A549 (cell line): ENCODE measurements at regions not wholly inside any gene's neighbourhood (a gene's known extent, or its start where the extent isn't known, plus 50 kb on each side); places are given as distances from the start of the nearest gene placed in this dataset.

Source experiments
- CBX8 ChIP-seq: fragments of 200-600 bp; sonication (generic); IDR thresholded peaks from 2 replicates; pipeline ENCODE4 v1.6.1; 2016
- ESRRA ChIP-seq: fragments of 150-350 bp; IDR thresholded peaks from 2 replicates; pipeline ENCODE4 v1.6.1; 2014; ENCODE audit warnings: mild to moderate bottlenecking, low read length, borderline replicate concordance
- MAZ ChIP-seq: fragments of 150-350 bp; IDR thresholded peaks from 2 replicates; pipeline ENCODE4 v1.6.1; 2014; ENCODE audit warnings: antibody characterized with exemption, low read depth, low read length, borderline replicate concordance
- PHF8 ChIP-seq: fragments of 200-600 bp; sonication (generic); IDR thresholded peaks from 2 replicates; pipeline ENCODE4 v1.6.1; 2016; ENCODE audit warnings: low read depth, mild to moderate bottlenecking, antibody characterized with exemption, moderate library complexity, borderline replicate concordance
- POLR2A ChIP-seq: IDR thresholded peaks from 2 replicates; pipeline ENCODE4 v1.6.1; 2012; ENCODE audit warnings: mild to moderate bottlenecking, low read length
- RAD21 ChIP-seq, 2 experiments: fragments of >200 bp in 1 of 2; sonication (Bioruptor Twin) in 1 of 2; formaldehyde crosslinking in 1 of 2; IDR thresholded peaks in 1 of 2; conservative IDR thresholded peaks in 1 of 2; 2 replicates in 1 of 2; 3 replicates in 1 of 2; pipeline ENCODE4 v1.6.1; 2012 to 2018; ENCODE audit warnings: inconsistent platforms in 1 of 2
- REST ChIP-seq: fragments of 200-600 bp; sonication (generic); IDR thresholded peaks from 2 replicates; pipeline ENCODE4 v1.6.1; 2016; ENCODE audit warnings: antibody characterized with exemption, mild to moderate bottlenecking, moderate library complexity
- USF2 ChIP-seq: fragments of 450-650 bp; IDR thresholded peaks from 2 replicates; pipeline ENCODE4 v1.6.1; 2014; ENCODE audit warnings: antibody characterized with exemption
- ZSCAN20 ChIP-seq: fragments of 250-450 bp; sonication (Bioruptor Pico); IDR thresholded peaks from 2 replicates; pipeline ENCODE4 v1.8.0; 2022; ENCODE audit warnings: mild to moderate bottlenecking, moderate library complexity
- TF ChIP-seq, protein P1 (sequence below): fragments of >200 bp; sonication (Bioruptor Twin); formaldehyde crosslinking; IDR thresholded peaks from 2 replicates; pipeline ENCODE4 v1.6.1; 2016
- TF ChIP-seq, protein P2 (sequence below): fragments of >200 bp; sonication (Bioruptor Twin); formaldehyde crosslinking; IDR thresholded peaks from 3 replicates; pipeline ENCODE4 v1.5.1; 2016

DNA sequence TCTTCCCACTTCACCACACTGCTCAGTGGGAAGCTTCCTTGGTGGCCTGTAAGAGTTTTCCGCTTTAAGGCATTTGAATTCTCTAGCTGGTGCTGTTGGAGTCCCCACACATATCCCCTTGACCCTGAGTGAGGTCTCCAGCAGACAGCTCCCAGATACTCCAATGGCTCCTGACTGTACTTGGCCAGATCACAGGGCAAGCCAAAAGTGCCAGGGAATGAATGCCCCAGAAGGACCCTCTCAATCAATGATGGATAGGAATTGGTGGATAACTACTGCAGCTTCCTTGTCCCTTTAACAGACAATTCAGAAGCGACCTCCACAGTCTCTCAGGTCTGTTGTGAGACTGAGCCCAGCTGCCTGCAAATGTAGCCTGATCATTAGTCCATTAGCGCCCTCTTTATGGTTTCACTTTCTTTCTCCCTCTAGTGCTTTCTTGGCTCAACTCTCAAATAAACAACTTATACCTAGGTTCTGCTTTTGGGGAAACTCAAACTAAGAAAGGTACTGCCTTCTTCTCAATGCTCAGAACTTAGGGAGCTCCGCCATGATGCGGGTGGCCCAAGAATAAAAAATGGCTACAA lies 283.0 kb downstream of the TCF7L2 start:
- TF ChIP-seq MAZ (no peak), USF2 (no peak), POLR2A (no peak), ZSCAN20 (CRISPR knock-in tag) (no peak), RAD21 (conservative IDR thresholded peaks at IDR 0.05 in 1 of 2, IDR thresholded peaks at IDR 0.05 in 1 of 2) (no peak), REST (no peak), PHF8 (no peak), ESRRA (no peak), CBX8 (no peak)
- TF ChIP-seq, protein P1, sequence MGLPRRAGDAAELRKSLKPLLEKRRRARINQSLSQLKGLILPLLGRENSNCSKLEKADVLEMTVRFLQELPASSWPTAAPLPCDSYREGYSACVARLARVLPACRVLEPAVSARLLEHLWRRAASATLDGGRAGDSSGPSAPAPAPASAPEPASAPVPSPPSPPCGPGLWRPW = no peak
- TF ChIP-seq, protein P2, sequence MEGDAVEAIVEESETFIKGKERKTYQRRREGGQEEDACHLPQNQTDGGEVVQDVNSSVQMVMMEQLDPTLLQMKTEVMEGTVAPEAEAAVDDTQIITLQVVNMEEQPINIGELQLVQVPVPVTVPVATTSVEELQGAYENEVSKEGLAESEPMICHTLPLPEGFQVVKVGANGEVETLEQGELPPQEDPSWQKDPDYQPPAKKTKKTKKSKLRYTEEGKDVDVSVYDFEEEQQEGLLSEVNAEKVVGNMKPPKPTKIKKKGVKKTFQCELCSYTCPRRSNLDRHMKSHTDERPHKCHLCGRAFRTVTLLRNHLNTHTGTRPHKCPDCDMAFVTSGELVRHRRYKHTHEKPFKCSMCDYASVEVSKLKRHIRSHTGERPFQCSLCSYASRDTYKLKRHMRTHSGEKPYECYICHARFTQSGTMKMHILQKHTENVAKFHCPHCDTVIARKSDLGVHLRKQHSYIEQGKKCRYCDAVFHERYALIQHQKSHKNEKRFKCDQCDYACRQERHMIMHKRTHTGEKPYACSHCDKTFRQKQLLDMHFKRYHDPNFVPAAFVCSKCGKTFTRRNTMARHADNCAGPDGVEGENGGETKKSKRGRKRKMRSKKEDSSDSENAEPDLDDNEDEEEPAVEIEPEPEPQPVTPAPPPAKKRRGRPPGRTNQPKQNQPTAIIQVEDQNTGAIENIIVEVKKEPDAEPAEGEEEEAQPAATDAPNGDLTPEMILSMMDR = no peak
